GM23338 (cell line): ENCODE measurements at regions not wholly inside any gene's neighbourhood (a gene's known extent, or its start where the extent isn't known, plus 50 kb on each side); places are given as distances from the start of the nearest gene placed in this dataset.

Experiments
- CTCF ChIP-seq, 2 experiments: fragments of 200-600 bp in 1 of 2; sonication (generic) in 1 of 2; conservative IDR thresholded peaks; 2 replicates each; pipeline versions ENCODE4 v1.5.1 to v1.6.1; 2016 to 2017; ENCODE audit warnings: antibody characterized with exemption in 2 of 2, low read depth in 2 of 2, mild to moderate bottlenecking in 2 of 2, moderate library complexity in 1 of 2
- JUNB ChIP-seq: IDR thresholded peaks from one replicate; pipeline ENCODE4 v1.6.1; 2016; ENCODE audit warnings: antibody characterized with exemption; ENCODE audit not compliant: unreplicated experiment
- POLR2AphosphoS5 ChIP-seq: IDR thresholded peaks from 2 replicates; pipeline ENCODE4 v1.6.1; 2016; ENCODE audit warnings: antibody characterized with exemption, low read depth

GRCh38 chr21:19326531-19327319 is 923.1 kb upstream of the TMPRSS15 start:
- TF ChIP-seq POLR2AphosphoS5 (no peak), CTCF (conservative IDR thresholded peaks at IDR 0.05; ENCODE audit: low read depth in 2 of 2) (no peak), JUNB (no peak)
